Left renal cortex interstitium (tissue), 4 donors: ENCODE measurements at regions not wholly inside any gene's neighbourhood (a gene's known extent, or its start where the extent isn't known, plus 50 kb on each side); places are given as distances from the start of the nearest gene placed in this dataset.
"Not testable (repeated sequence)": the region's sequence is repeated elsewhere in the genome, so short reads cannot be mapped to it uniquely, and the experiment has no call there.

Experiments used
- DNase-seq, 4 donors: peaks; one replicate each; pipeline ENCODE4 v3.0.0-alpha.2; 2013; ENCODE audit warnings: low read depth in 4 of 4, low spot score in 2 of 4, missing footprints in 1 of 4

DNA sequence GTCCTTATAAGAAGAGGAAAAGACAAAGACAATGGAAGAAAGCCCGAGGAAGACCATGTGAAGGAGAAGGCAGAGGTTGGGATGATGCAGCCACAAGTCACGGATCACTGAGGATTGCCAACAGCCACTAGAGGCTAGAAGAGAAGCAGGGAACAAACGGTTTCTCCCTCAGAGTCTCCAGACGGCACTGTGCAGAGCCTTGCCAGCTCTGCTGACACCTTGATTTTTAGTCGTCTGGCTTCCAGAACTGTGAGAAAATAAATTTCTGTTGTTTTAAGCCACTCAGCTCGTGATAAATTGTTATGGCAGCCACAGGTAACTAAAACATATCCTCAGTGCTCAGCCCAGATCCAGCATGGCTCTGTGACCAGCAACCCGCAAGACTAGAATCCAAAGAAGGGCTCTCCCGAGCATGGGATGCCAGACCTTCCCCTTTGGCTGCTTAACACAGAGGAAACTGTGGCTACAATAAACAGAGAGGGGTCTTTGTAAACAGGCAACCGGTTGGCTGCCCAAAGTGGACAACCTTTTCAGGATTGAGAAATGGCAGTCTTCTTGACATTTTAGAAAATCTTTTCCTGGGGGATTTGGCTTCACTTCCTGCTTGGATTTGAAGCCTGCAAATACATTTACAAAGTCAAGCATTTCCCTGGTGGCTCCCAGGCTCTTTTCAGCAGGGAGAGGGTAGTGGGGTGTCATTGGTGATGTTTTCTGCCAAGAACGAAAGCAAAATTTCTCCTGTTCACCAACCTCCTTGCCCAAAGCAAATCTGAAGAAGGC, 88.7 kb upstream of the ADPGK start:
- no peak for DNase-seq

DNA sequence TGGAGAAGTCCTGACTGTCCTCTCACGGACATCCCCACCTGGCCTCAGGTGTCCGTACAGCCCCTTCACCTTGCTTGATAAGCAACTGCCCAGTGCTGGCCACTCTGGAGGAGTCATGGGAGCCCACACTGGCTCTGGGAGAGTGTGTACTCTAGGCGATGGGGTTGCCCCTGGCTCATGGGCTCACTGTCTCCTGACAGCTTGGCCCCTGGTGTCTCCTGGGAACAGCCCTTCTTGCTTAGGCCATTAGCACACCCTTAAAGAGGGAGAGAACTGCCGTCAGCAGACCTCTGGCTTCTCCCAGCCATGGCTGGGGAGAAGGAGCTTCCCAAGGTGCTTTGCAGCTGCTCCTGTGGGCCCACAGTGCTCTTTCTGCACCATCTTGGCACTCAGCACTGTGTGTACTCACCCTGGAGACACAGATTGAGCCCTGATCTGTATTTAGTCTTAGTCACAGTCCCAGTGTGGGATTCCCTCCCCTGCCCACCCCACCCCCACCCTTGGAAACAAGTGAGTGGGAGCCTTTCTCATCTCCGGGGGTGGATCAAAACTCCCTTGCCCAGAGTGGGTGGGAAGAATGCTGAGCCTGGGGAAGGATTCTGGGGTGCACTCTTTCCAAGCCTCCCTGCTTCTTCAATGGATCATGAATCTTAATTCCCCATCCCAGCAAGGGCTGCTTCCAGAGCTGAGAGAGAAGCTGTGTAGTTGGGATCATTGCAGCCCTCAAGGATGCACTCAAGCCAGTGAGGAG, 83.5 kb upstream of the ADPGK start:
- DNase-seq = no peak

DNA sequence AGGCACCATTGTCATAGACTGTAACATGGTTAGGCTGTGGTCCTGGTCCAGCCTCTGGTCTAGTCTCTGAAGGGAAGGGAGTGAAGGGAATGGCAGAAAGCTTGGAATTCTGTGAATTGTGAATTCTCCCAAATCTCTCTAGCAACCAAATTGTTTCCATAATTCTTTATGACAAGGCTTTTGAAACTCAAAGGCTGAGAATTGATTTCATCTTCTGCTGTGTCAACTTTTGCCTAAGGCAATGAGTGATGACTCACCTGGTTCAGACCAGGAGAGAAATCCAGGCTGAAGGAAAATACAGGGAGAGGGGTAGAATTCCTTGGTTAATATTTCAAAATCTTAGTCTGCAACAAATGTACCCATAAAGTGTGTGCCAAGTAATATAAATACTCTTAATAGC, 82.6 kb upstream of the ADPGK start:
- DNase-seq = no peak

DNA sequence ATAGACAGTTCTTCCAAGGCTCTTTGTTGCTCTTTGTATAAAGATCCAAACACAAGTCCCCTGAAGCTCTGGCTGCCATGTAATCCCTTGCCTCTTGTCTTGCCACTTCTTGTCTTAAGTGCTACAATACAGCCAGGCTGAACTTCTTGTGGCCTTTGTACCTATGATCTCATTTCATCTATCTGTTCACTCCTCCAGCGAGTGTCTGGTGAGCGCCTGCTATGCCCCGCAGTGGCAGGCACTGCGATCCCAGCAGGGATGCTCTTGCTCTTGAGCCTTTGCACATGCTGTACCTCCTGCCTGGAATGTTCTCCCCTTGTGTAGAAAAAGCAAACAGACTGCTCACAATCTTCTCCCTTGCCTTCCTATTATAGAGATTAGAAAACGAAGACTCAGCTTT, 81.9 kb upstream of the ADPGK start:
- no peak for DNase-seq

GRCh38 chr15:72864681-72865080, 81.1 kb upstream of the ADPGK start:
- no peak for DNase-seq

- DNase-seq = no peak
Measured at GRCh38 chr15:72861354-72861910, 77.9 kb upstream of the ADPGK start.

DNA sequence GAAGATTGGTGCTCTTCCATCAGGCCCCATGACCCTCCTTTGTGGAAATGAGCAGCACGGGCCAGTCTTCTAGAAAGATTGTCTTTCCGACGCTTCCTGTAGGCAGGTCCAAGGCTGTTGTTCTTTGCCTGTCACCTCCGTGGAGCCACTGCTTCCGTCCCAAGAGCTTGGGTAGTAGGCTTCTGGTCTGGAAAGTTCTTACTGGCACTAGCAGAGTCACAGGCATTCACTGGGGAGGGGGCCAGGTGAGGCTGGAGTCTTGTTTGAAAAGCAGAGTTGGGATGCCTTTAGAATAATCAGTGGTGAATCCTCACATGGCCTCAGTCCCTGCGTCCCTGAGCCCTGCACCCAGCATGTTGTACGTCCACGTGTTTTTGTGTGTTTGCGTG, 76.2 kb upstream of the ADPGK start:
- DNase-seq = no peak

- no peak for DNase-seq
Measured at GRCh38 chr15:72859017-72859756, 75.6 kb upstream of the ADPGK start.

- DNase-seq = no peak
Measured at GRCh38 chr15:72858205-72858604, 74.6 kb upstream of the ADPGK start.

DNA sequence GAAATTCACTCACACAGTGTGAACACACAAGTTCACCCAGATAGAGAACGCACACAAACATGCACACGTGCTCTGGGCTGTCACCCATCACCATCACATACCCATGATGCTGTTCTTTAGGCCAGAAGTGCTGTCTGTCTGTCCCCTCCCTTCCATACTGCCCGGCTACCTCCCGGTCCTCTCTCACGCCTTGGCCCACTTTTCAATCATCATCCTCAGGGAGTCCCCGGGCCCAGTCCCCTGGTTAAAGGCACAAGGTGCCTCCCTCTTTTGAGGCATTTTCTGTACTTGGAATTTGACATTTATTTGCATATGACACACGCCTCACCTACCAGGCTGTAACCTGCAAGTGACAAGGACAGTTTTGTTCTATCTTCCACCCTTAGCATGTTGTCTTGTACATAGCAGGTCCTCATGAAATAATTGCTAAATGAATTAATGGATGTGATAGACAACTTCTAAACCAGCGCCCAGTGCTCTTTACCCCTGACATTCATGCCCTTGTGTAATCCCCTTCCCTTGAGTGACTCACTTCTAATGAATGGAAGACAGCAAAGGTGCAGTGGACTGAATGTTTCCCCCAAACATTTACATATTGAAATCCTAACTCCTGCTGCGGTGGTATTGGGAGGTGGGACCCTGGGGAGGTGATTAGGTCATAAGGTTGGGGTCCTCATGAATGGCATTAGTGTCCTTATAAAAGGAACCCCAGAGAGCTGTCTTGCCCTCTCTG, 73.9 kb upstream of the ADPGK start:
- DNase-seq = no peak

GRCh38 chr15:72856549-72857040, 73.0 kb upstream of the ADPGK start:
- no peak for DNase-seq

- DNase-seq = no peak
Measured at GRCh38 chr15:72855791-72856190, 72.2 kb upstream of the ADPGK start.

DNA sequence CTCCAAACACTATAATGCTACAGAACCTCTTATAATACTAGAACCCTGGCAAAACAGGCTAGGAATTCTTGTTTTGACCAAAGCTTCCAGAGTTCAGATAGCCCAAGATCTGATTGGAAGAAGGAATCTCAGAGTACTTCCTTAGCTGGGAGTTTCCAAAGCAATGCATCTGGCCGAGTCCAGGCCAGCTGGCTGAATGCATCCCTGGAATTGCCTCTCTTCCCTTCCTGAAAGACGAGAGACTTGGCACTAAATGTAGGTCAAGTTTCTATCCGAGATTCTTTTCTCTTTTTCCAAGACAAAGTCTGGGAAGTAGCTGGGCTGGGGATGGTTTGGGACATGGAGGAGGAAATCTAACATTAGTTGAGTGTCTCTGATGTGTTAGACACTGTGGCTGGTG, 68.7 kb upstream of the ADPGK start:
- DNase-seq = no peak

GRCh38 chr15:72851586-72851985, 68.0 kb upstream of the ADPGK start:
- DNase-seq = no peak

GRCh38 chr15:72850833-72851232, 67.3 kb upstream of the ADPGK start:
- no peak for DNase-seq

DNA sequence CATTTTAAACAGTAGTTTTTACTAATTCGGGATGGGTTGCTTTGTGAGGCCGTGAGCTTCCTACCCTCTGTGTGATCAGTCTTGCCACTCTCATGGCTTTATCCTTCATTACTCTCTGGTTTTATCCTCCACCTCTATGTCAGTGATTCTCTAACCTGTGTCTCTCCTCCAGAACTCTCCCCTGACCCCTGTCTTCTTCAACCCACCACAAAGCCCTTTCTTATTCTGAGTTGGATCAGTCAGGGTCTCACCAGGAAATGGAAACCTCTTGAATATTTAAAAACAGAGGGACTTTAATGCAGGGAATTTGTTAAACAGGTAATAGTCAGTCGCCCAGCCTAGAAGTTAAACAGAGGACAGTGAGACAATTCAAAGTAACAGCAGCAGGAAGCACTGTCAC, 64.2 kb upstream of the ADPGK start:
- no peak for DNase-seq

DNA sequence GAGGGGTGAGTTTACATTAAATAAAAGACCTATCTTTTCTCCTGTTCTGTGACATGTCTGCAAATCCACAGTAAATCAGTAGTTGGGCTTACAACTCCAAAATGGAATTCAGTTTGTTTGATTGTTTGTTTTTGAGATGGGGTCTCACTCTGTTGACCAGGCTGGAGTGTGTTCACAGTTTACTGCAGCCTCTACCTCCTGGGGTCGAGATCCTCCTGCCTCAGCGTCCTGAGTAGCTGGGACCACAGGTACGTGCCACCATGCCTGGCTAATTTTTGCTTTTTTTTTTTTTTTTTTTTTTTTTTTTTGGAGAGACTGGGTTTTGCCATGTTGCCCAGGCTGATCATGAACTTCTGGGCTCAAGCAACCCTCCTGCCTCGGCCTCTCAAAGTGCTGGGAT, 63.5 kb upstream of the ADPGK start:
- no peak for DNase-seq

- DNase-seq = no peak
Measured at GRCh38 chr15:72845981-72846383, 62.4 kb upstream of the ADPGK start.

DNA sequence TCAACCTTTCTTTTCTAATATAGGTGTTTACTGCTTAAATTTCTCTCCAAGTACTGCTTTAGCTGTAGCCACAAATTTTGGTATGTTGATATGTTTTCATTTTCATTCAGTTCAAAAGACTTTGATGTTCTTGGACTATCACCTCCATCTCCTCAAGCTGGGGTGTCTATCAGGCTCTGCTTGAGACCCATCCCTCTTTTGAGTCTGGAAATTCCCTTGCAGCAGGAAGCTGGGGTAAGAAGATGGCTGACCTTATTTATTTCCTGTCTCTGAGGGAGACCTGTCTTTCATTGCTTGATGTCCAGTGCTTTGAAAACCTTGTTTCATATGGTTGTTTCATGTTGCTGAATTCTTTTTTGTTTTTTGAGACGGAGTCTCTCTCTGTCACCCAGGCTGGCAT, 60.5 kb upstream of the ADPGK start:
- no peak for DNase-seq

DNA sequence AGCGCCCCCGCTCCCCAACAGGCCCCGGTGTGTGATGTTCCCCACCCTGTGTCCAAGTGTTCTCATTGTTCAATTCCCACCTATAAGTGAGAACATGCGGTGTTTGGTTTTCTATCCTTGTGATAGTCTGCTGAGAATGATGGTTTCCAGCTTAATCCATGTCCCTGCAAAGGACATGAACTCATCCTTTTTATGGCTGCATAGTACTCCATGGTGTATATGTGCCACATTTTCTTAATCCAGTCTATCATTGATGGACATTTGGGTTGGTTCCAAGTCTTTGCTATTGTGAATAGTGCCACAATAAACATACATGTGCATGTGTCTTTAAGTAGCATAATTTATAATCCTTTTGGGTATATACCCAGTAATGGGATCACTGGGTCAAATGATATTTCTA, 59.8 kb upstream of the ADPGK start:
- not testable (repeated sequence) for DNase-seq
